Loucy (cell line): ENCODE measurements at regions not wholly inside any gene's neighbourhood (a gene's known extent, or its start where the extent isn't known, plus 50 kb on each side); places are given as distances from the start of the nearest gene placed in this dataset.

Source experiments
- H2AFZ ChIP-seq: fragments of 200-600 bp; sonication (generic); 2 replicates; pipeline ENCODE4 v1.6.0; 2016; ENCODE audit warnings: antibody characterized with exemption, mild to moderate bottlenecking, low read length, moderate library complexity
- H3F3A ChIP-seq: fragments of 200-600 bp; 2 replicates; pipeline ENCODE4 v1.6.0; 2016; ENCODE audit warnings: antibody characterized with exemption, low read depth, mild to moderate bottlenecking
- H3K27me3 ChIP-seq: fragments of 200-600 bp; sonication (generic); 2 replicates; pipeline ENCODE4 v1.6.1; 2014; ENCODE audit warnings: low read length, mild to moderate bottlenecking; ENCODE audit not compliant: insufficient read depth, poor library complexity, severe bottlenecking
- H3K36me3 ChIP-seq: fragments of 200-600 bp; sonication (generic); 2 replicates; pipeline ENCODE4 v1.6.1; 2016; ENCODE audit warnings: low read length; ENCODE audit not compliant: insufficient read depth
- H3K4me1 ChIP-seq: fragments of 200-600 bp; sonication (generic); 2 replicates; pipeline ENCODE4 v1.5.1; 2014; ENCODE audit warnings: low read length, mild to moderate bottlenecking; ENCODE audit not compliant: insufficient read depth, poor library complexity, severe bottlenecking
- H3K4me2 ChIP-seq: fragments of 200-600 bp; sonication (generic); 2 replicates; pipeline ENCODE4 v1.6.0; 2014; ENCODE audit warnings: antibody characterized with exemption, low read length, low read depth, mild to moderate bottlenecking; ENCODE audit not compliant: poor library complexity, severe bottlenecking
- H3K4me3 ChIP-seq: fragments of 200-600 bp; sonication (generic); 2 replicates; pipeline ENCODE4 v1.5.1; 2014; ENCODE audit warnings: low read length, mild to moderate bottlenecking, mixed read lengths; ENCODE audit not compliant: poor library complexity, severe bottlenecking
- H3K79me2 ChIP-seq: fragments of 200-600 bp; sonication (generic); 2 replicates; pipeline ENCODE4 v1.6.1; 2014; ENCODE audit warnings: low read length; ENCODE audit not compliant: insufficient read depth
- H3K9ac ChIP-seq: fragments of 200-600 bp; sonication (generic); 2 replicates; pipeline ENCODE4 v1.6.0; 2014; ENCODE audit warnings: mild to moderate bottlenecking, low read depth, low read length, moderate library complexity; ENCODE audit not compliant: poor library complexity, severe bottlenecking
- H3K9me2 ChIP-seq: fragments of 200-600 bp; sonication (generic); replicated peaks from 2 replicates; pipeline ENCODE4 v1.6.1; 2016; ENCODE audit warnings: low read depth, low read length, mixed read lengths
- H3K9me3 ChIP-seq: fragments of 200-600 bp; sonication (generic); 2 replicates; pipeline ENCODE4 v1.6.1; 2014; ENCODE audit warnings: mild to moderate bottlenecking, antibody characterized with exemption, low read length, low read depth; ENCODE audit not compliant: insufficient read depth
- H4K20me1 ChIP-seq: fragments of 200-600 bp; sonication (generic); 2 replicates; pipeline ENCODE4 v1.6.0; 2014; ENCODE audit warnings: antibody characterized with exemption, low read length, mild to moderate bottlenecking; ENCODE audit not compliant: insufficient read depth, poor library complexity, severe bottlenecking
- CTCF ChIP-seq: fragments of 200-600 bp; sonication (generic); conservative IDR thresholded peaks from 2 replicates; pipeline ENCODE4 v1.5.1; 2014; ENCODE audit warnings: mild to moderate bottlenecking, antibody characterized with exemption, low read length
- EZH2phosphoT487 ChIP-seq: fragments of 200-600 bp; IDR thresholded peaks from 2 replicates; pipeline ENCODE4 v1.6.1; 2018; ENCODE audit warnings: antibody characterized with exemption, mild to moderate bottlenecking, moderate library complexity, borderline replicate concordance

- Histone ChIP-seq H3K79me2 (no peaks in the 10 kb centered on the region), H3K4me3 (no peak overlapping the region), H3K9ac (no peak overlapping the region), H3F3A (no peaks in the 10 kb centered on the region), H3K9me2 (no peaks in the 10 kb centered on the region), H4K20me1 (no peaks in the 10 kb centered on the region), H3K9me3 (no peaks in the 10 kb centered on the region), H3K27me3 (no peaks in the 10 kb centered on the region), H3K4me2 (no peak overlapping the region), H2AFZ (no peak overlapping the region), H3K36me3 (no peaks in the 10 kb centered on the region), H3K4me1 (no peaks in the 10 kb centered on the region)
- TF ChIP-seq CTCF = no peak
- no peak for TF ChIP-seq EZH2phosphoT487
Observed at GRCh38 chr10:65555192-65555591, 1370.6 kb upstream of the LRRTM3 start.

- Histone ChIP-seq H3K9me2 (no peaks in the 10 kb centered on the region), H3K79me2 (no peaks in the 10 kb centered on the region), H3K36me3 (no peaks in the 10 kb centered on the region), H3K27me3 (no peaks in the 10 kb centered on the region), H3F3A (no peaks in the 10 kb centered on the region), H3K4me2 (no peak overlapping the region), H3K9ac (no peak overlapping the region), H3K4me3 (no peak overlapping the region), H3K9me3 (no peaks in the 10 kb centered on the region), H3K4me1 (no peaks in the 10 kb centered on the region), H4K20me1 (no peaks in the 10 kb centered on the region), H2AFZ (no peak overlapping the region)
- no peak for TF ChIP-seq EZH2phosphoT487
- TF ChIP-seq CTCF = no peak
Observed at GRCh38 chr10:65556006-65556405, 1369.8 kb upstream of the LRRTM3 start.

GRCh38 chr10:65559369-65559768 lies 1366.5 kb upstream of the LRRTM3 start:
- Histone ChIP-seq H3K4me2 (no peak overlapping the region), H3K9me3 (no peaks in the 10 kb centered on the region), H3K9me2 (no peaks in the 10 kb centered on the region), H2AFZ (no peak overlapping the region), H3K36me3 (no peaks in the 10 kb centered on the region), H4K20me1 (no peaks in the 10 kb centered on the region), H3K79me2 (no peaks in the 10 kb centered on the region), H3K27me3 (no peaks in the 10 kb centered on the region), H3K9ac (no peak overlapping the region), H3K4me1 (no peaks in the 10 kb centered on the region), H3F3A (no peaks in the 10 kb centered on the region), H3K4me3 (no peak overlapping the region)
- no peak for TF ChIP-seq EZH2phosphoT487
- no peak for TF ChIP-seq CTCF
